ENCODE measurements at regions not wholly inside any gene's neighbourhood (a gene's known extent, or its start where the extent isn't known, plus 50 kb on each side); places are given as distances from the start of the nearest gene placed in this dataset.

- H3K36me3 ChIP-seq (ENCODE audit: control insufficient read depth, insufficient read depth, low read length) = no peaks in the 10 kb centered on the region
- H3K4me3 ChIP-seq (replicated peaks in 1 of 4; ENCODE audit: control extremely low read depth in 1 of 4, insufficient read depth in 1 of 4, low read depth in 3 of 4, low read length in 4 of 4) = no peak overlapping the region
- H3K4me1 ChIP-seq (ENCODE audit: control insufficient read depth, extremely low read depth, insufficient read depth, low read length) = no peaks in the 10 kb centered on the region
- no peak for DNase-seq (ENCODE audit: low read depth in 2 of 2)
- H3K27ac ChIP-seq (ENCODE audit: insufficient read depth, low read length) = no peak overlapping the region
- H3K4me2 ChIP-seq (ENCODE audit: extremely low read depth, insufficient read depth, low read length) = no peak overlapping the region
- H3K9ac ChIP-seq (ENCODE audit: insufficient read depth, low read length) = no peak overlapping the region
- H3K9me3 ChIP-seq (ENCODE audit: control insufficient read depth, insufficient read depth, low read depth, low read length) = no peaks in the 10 kb centered on the region
- no peak overlapping the region for H2AFZ ChIP-seq (ENCODE audit: low read length)
- no peaks in the 10 kb centered on the region for H3K79me2 ChIP-seq (ENCODE audit: control insufficient read depth, insufficient read depth, low read length)
- no peaks in the 10 kb centered on the region for H4K20me1 ChIP-seq (ENCODE audit: control insufficient read depth, extremely low read depth, insufficient read depth, low read length)
- H3K27me3 ChIP-seq (ENCODE audit: control insufficient read depth, insufficient read depth, low read length) = no peaks in the 10 kb centered on the region
- TF ChIP-seq CTCF (conservative IDR thresholded peaks at IDR 0.05 in 1 of 2, IDR thresholded peaks at IDR 0.05 in 1 of 2; ENCODE audit: low read depth in 1 of 2, low read length in 2 of 2) (no peak), EZH2 (IDR thresholded peaks at IDR 0.05; ENCODE audit: low read length, missing control alignments) (no peak)
These were observed 233.0 kb upstream of the NFIA start for GRCh38 chr1:60849401-60849800.

- Histone ChIP-seq H3K27me3 (ENCODE audit: control insufficient read depth, insufficient read depth, low read length) (no peaks in the 10 kb centered on the region), H4K20me1 (ENCODE audit: control insufficient read depth, extremely low read depth, insufficient read depth, low read length) (no peaks in the 10 kb centered on the region), H2AFZ (ENCODE audit: low read length) (no peak overlapping the region), H3K9ac (ENCODE audit: insufficient read depth, low read length) (no peak overlapping the region), H3K4me3 (replicated peaks in 1 of 4; ENCODE audit: control extremely low read depth in 1 of 4, insufficient read depth in 1 of 4, low read depth in 3 of 4, low read length in 4 of 4) (no peak overlapping the region), H3K79me2 (ENCODE audit: control insufficient read depth, insufficient read depth, low read length) (no peaks in the 10 kb centered on the region), H3K27ac (ENCODE audit: insufficient read depth, low read length) (no peak overlapping the region), H3K4me2 (ENCODE audit: extremely low read depth, insufficient read depth, low read length) (no peak overlapping the region), H3K36me3 (ENCODE audit: control insufficient read depth, insufficient read depth, low read length) (no peaks in the 10 kb centered on the region), H3K4me1 (ENCODE audit: control insufficient read depth, extremely low read depth, insufficient read depth, low read length) (no peaks in the 10 kb centered on the region), H3K9me3 (ENCODE audit: control insufficient read depth, insufficient read depth, low read depth, low read length) (no peaks in the 10 kb centered on the region)
- TF ChIP-seq CTCF (conservative IDR thresholded peaks at IDR 0.05 in 1 of 2, IDR thresholded peaks at IDR 0.05 in 1 of 2; ENCODE audit: low read depth in 1 of 2, low read length in 2 of 2) (peak; percentile 47 to 58), EZH2 (IDR thresholded peaks at IDR 0.05; ENCODE audit: low read length, missing control alignments) (no peak)
- peak; percentile 22 to 74 for DNase-seq (ENCODE audit: low read depth in 2 of 2)
These were observed 233.7 kb upstream of the NFIA start for GRCh38 chr1:60848583-60849188.

GRCh38 chr1:60847855-60848582, 234.3 kb upstream of the NFIA start:
- H3K4me1 ChIP-seq (ENCODE audit: control insufficient read depth, extremely low read depth, insufficient read depth, low read length) = no peaks in the 10 kb centered on the region
- H3K27me3 ChIP-seq (ENCODE audit: control insufficient read depth, insufficient read depth, low read length) = no peaks in the 10 kb centered on the region
- no peaks in the 10 kb centered on the region for H3K36me3 ChIP-seq (ENCODE audit: control insufficient read depth, insufficient read depth, low read length)
- no peak overlapping the region for H3K9ac ChIP-seq (ENCODE audit: insufficient read depth, low read length)
- no peak for DNase-seq (ENCODE audit: low read depth in 2 of 2)
- TF ChIP-seq EZH2 (IDR thresholded peaks at IDR 0.05; ENCODE audit: low read length, missing control alignments) (no peak), CTCF (conservative IDR thresholded peaks at IDR 0.05 in 1 of 2, IDR thresholded peaks at IDR 0.05 in 1 of 2; ENCODE audit: low read depth in 1 of 2, low read length in 2 of 2) (no peak)
- no peaks in the 10 kb centered on the region for H3K9me3 ChIP-seq (ENCODE audit: control insufficient read depth, insufficient read depth, low read depth, low read length)
- H3K4me2 ChIP-seq (ENCODE audit: extremely low read depth, insufficient read depth, low read length) = no peak overlapping the region
- no peak overlapping the region for H3K4me3 ChIP-seq (replicated peaks in 1 of 4; ENCODE audit: control extremely low read depth in 1 of 4, insufficient read depth in 1 of 4, low read depth in 3 of 4, low read length in 4 of 4)
- H2AFZ ChIP-seq (ENCODE audit: low read length) = no peak overlapping the region
- no peak overlapping the region for H3K27ac ChIP-seq (ENCODE audit: insufficient read depth, low read length)
- H4K20me1 ChIP-seq (ENCODE audit: control insufficient read depth, extremely low read depth, insufficient read depth, low read length) = no peaks in the 10 kb centered on the region
- H3K79me2 ChIP-seq (ENCODE audit: control insufficient read depth, insufficient read depth, low read length) = no peaks in the 10 kb centered on the region

Data from fibroblast of lung (primary cell).